ENCODE measurements at regions not wholly inside any gene's neighbourhood (a gene's known extent, or its start where the extent isn't known, plus 50 kb on each side); places are given as distances from the start of the nearest gene placed in this dataset.

GRCh38 chr5:1659100-1659981, 135.6 kb upstream of the LPCAT1 start:
- no peak for TF ChIP-seq CTCF (IDR thresholded peaks at IDR 0.05)
- no peak for TF ChIP-seq EZH2 (IDR thresholded peaks at IDR 0.05; ENCODE audit: borderline replicate concordance, insufficient read depth, low read depth, low read length, poor library complexity, severe bottlenecking)
